Left lung (tissue), 4 donors: ENCODE measurements at regions not wholly inside any gene's neighbourhood (a gene's known extent, or its start where the extent isn't known, plus 50 kb on each side); places are given as distances from the start of the nearest gene placed in this dataset.
"Not testable (repeated sequence)": the region's sequence is repeated elsewhere in the genome, so short reads cannot be mapped to it uniquely, and the experiment has no call there.

ENCODE experiments used
- ATAC-seq: fragments of 200-7000 bp; cut with Tn5 transposase; one replicate; pipeline ENCODE4 v1.9.1; 2020; ENCODE audit warnings: moderate library complexity
- DNase-seq, 4 donors: peaks; one replicate each; pipeline ENCODE4 v3.0.0-alpha.2; 2013 to 2020
- H3K27ac ChIP-seq, 2 donors: fragments of 200-600 bp; sonication (generic) in 1 of 2; one replicate each; pipeline versions ENCODE4 v1.5.0 to v1.8.0; 2020 to 2021
- H3K27me3 ChIP-seq, 2 donors: fragments of 200-600 bp; sonication (generic) in 1 of 2; one replicate each; pipeline versions ENCODE4 v1.5.0 to v1.8.0; 2020 to 2021
- H3K36me3 ChIP-seq, 2 donors: fragments of 200-600 bp; sonication (generic) in 1 of 2; one replicate each; pipeline versions ENCODE4 v1.5.0 to v1.8.0; 2020 to 2021
- H3K4me1 ChIP-seq, 2 donors: fragments of 200-600 bp; one replicate each; pipeline ENCODE4 v1.8.0; 2021
- H3K4me3 ChIP-seq, 2 donors: fragments of 200-600 bp; sonication (generic) in 1 of 2; one replicate each; pipeline versions ENCODE4 v1.5.0 to v1.8.0; 2020 to 2021; ENCODE audit warnings: mild to moderate bottlenecking in 1 of 2
- H3K9me3 ChIP-seq, 2 donors: fragments of 200-600 bp; sonication (generic) in 1 of 2; one replicate each; pipeline versions ENCODE4 v1.5.0 to v1.8.0; 2020 to 2021
- intact Hi-C, 2 donors: fragments of 100-400 bp; cut with DNase I; formaldehyde crosslinking; loops; one replicate each; pipeline versions ENCODE4 v1.11.2 to v1.14.2; 2022
- TF ChIP-seq, protein P1 (sequence below), 2 donors: fragments of 200-600 bp; sonication (generic) in 1 of 2; IDR thresholded peaks; one replicate each; pipeline versions ENCODE4 v1.5.0 to v1.8.0; 2021; ENCODE audit warnings: antibody characterized with exemption in 2 of 2
- donor health status: DM: no; HTN: yes; CAD: no.
- donor health status: DM: no; HTN: no; CAD: no.

DNA sequence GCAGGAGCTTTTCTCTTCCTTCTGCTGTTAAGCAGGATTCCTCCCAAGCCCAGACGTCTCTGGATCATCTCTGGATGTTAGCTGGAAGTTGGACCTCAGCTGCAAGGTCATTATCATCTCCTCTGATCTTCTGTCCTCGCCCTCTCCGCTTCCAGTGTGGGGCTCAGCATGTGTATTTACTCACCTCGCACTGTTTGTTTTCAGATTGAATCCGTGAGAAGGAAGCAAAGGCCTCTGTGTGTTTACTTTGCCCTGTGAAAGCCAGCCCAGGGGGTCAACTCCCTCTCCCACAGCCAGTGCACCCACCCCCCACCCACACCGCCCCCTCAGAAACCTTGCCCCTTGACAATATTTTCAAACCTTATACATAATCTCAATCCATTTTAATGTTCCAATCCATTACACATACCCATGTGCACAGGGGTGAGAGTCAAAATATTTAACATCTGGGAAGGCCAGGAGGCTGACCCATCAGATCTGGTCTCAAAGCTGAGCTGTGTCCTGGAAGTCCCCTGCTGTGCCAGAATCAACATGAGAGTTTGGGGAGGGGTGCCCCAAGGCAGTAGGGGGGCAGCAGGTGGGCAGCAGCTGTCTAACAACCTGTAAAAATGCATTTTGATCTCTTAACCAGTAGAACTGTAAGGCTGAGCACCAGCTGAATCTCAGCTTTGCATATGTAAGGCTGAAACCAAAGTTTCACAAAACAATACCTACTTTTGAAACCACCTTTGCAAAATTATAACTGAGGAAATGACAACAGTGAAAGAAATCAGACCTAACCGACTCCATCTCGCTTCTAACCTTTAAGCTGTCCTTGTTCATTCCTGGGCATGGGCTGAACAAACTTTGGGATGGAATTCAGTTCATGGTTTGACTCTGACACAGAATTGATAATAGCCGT is 157.9 kb downstream of the ZNF664 start:
- Histone ChIP-seq H3K27ac (no peak overlapping the region), H3K36me3 (no peaks in the 10 kb centered on the region), H3K4me3 (no peak overlapping the region), H3K4me1 (no peaks in the 10 kb centered on the region), H3K27me3 (no peaks in the 10 kb centered on the region), H3K9me3 (no peaks in the 10 kb centered on the region)
- DNase-seq (no peak), ATAC-seq (no peak)
- intact Hi-C loops: no loop called here
- TF ChIP-seq, protein P1, sequence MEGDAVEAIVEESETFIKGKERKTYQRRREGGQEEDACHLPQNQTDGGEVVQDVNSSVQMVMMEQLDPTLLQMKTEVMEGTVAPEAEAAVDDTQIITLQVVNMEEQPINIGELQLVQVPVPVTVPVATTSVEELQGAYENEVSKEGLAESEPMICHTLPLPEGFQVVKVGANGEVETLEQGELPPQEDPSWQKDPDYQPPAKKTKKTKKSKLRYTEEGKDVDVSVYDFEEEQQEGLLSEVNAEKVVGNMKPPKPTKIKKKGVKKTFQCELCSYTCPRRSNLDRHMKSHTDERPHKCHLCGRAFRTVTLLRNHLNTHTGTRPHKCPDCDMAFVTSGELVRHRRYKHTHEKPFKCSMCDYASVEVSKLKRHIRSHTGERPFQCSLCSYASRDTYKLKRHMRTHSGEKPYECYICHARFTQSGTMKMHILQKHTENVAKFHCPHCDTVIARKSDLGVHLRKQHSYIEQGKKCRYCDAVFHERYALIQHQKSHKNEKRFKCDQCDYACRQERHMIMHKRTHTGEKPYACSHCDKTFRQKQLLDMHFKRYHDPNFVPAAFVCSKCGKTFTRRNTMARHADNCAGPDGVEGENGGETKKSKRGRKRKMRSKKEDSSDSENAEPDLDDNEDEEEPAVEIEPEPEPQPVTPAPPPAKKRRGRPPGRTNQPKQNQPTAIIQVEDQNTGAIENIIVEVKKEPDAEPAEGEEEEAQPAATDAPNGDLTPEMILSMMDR (IDR thresholded peaks at IDR 0.05): no peak

- Histone ChIP-seq H3K4me1 (no peaks in the 10 kb centered on the region), H3K27me3 (no peaks in the 10 kb centered on the region), H3K36me3 (no peaks in the 10 kb centered on the region), H3K9me3 (no peaks in the 10 kb centered on the region), H3K4me3 (no peak overlapping the region), H3K27ac (no peak overlapping the region)
- intact Hi-C loops: no loop called here
- no peak for DNase-seq
- ATAC-seq: no peak
- TF ChIP-seq, protein P1 (IDR thresholded peaks at IDR 0.05): no peak
These were observed 158.6 kb downstream of the ZNF664 start for GRCh38 chr12:124131659-124132058.

DNA sequence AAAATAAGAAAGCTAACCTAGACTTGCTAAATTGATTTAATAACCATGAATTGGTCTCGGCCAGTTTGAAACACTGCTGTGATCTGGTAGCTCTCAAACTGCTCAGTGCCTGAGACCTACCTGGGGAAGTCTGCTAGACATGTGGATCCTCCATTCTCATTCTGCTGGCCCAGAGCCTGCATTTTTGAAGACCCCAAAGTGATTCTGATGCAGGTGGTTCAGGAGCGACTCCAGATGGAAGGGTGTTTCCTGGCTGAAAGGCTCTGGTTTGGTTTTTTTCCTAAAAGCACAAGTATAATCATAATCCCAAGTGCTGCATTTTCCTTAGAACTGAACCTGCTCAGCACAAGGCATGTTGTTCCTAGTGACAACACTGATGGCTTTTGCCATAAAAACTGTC is 159.5 kb downstream of the ZNF664 start:
- no peak overlapping the region for H3K27ac ChIP-seq
- no peaks in the 10 kb centered on the region for H3K27me3 ChIP-seq
- TF ChIP-seq, protein P1 (IDR thresholded peaks at IDR 0.05): no peak
- peaks cover 0 to under 1% of the 10 kb centered on the region in 2 donors for H3K9me3 ChIP-seq
- DNase-seq (no peak), ATAC-seq (no peak)
- no peaks in the 10 kb centered on the region for H3K36me3 ChIP-seq
- H3K4me3 ChIP-seq: no peak overlapping the region
- H3K4me1 ChIP-seq: no peaks in the 10 kb centered on the region
- intact Hi-C loops: no loop called here

DNA sequence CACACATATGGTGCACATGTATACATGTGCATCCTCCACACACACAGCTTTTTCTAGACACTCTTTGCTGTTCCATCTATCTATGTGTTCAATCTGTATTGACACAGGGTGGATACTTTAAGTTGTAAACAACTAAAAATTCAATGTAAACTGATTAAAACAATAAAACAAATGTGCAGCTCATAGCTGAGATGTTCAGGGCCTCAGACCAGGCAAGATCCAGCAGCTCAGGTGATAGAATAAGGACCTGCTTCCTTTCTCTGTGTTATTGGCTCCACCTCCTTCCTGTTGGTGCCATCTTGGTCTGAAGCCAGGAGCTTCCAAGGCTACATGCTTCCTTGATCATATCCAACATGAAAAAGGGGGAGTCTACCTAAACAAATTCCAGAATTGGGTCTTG is 158.1 kb upstream of the RFLNA start:
- DNase-seq (no peak), ATAC-seq (no peak)
- Histone ChIP-seq H3K4me1 (no peaks in the 10 kb centered on the region), H3K4me3 (no peak overlapping the region), H3K27me3 (peaks cover 0 to 4% of the 10 kb centered on the region in 2 donors), H3K27ac (no peak overlapping the region), H3K9me3 (peaks cover 0 to 10% of the 10 kb centered on the region in 2 donors), H3K36me3 (no peaks in the 10 kb centered on the region)
- intact Hi-C loops: no loop called here
- TF ChIP-seq, protein P1 (IDR thresholded peaks at IDR 0.05): no peak

DNA sequence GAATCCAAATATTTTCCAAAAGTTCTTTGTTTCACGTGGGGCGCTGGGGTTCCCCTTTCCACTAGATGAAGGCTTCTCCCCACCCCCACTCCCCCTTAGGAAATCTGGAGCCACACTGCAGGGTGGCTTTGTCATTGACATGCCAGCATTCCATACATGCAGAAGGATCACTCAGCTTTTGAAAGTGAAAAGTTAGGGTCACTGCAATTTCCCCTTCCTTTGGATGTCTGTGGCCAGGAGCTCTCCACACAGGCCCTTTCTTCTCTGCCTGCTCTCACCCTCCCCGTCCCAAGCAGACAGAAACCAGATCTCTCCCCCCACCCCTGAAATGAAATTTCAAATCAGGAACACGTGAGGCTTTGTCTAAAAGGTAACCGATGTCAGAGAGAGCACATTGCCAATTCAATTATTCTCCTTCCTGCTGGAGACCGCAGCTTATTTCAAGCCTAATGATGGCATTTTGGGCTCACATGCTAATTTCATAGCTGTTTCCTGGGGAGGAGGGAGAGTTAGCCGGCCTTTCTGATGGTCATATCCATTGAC is 153.9 kb upstream of the RFLNA start:
- TF ChIP-seq, protein P1 (IDR thresholded peaks at IDR 0.05): no peak
- Histone ChIP-seq H3K27ac (no peak overlapping the region), H3K4me3 (no peak overlapping the region), H3K27me3 (peaks cover 0 to 4% of the 10 kb centered on the region in 2 donors), H3K9me3 (peaks cover 0 to 23% of the 10 kb centered on the region in 2 donors), H3K4me1 (no peaks in the 10 kb centered on the region), H3K36me3 (no peaks in the 10 kb centered on the region)
- no peak for DNase-seq
- intact Hi-C loops: no loop called here
- no peak for ATAC-seq

GRCh38 chr12:124141611-124142010 is 153.3 kb upstream of the RFLNA start:
- intact Hi-C loops, H3K27ac ChIP-seq, DNase-seq, ATAC-seq, H3K27me3 ChIP-seq, H3K36me3 ChIP-seq, H3K4me1 ChIP-seq, H3K4me3 ChIP-seq: not testable (repeated sequence)
- H3K9me3 ChIP-seq: peaks cover 0 to 23% of the 10 kb centered on the region in 2 donors
